Stimulated activated CD4-positive, alpha-beta T cell treated with anti-CD3 and anti-CD28 coated beads, Interleukin-12 subunit alpha, Interleukin-12 subunit beta, amount 100 ng/mL, for 24 hours (primary cell): ENCODE measurements at regions not wholly inside any gene's neighbourhood (a gene's known extent, or its start where the extent isn't known, plus 50 kb on each side); places are given as distances from the start of the nearest gene placed in this dataset.

ENCODE experiments used
- DNase-seq, 2 experiments: peaks; one replicate each; pipeline ENCODE4 v3.0.0-alpha.2; 2020; ENCODE audit warnings: low read depth in 2 of 2

- DNase-seq: no peak
Observed at GRCh38 chr18:71899707-71900472, 644.3 kb downstream of the CBLN2 start.

GRCh38 chr18:71899183-71899582 lies 645.0 kb downstream of the CBLN2 start:
- DNase-seq: no peak

- no peak for DNase-seq
Observed at GRCh38 chr18:71887509-71887908, 656.6 kb downstream of the CBLN2 start.

- DNase-seq: no peak
Observed at GRCh38 chr18:71878226-71878625, 665.9 kb downstream of the CBLN2 start.

GRCh38 chr18:71873695-71874094 lies 670.4 kb downstream of the CBLN2 start:
- DNase-seq: no peak

- DNase-seq: no peak
Observed at GRCh38 chr18:71865888-71866287, 678.3 kb downstream of the CBLN2 start.

- DNase-seq: no peak
Observed at GRCh38 chr18:71850602-71851001, 693.5 kb downstream of the CBLN2 start.

GRCh38 chr18:71849407-71849806 lies 694.7 kb downstream of the CBLN2 start:
- DNase-seq: no peak

GRCh38 chr18:71846716-71847115 lies 697.4 kb downstream of the CBLN2 start:
- DNase-seq: no peak

- DNase-seq: no peak
Observed at GRCh38 chr18:71844814-71845213, 699.3 kb downstream of the CBLN2 start.

GRCh38 chr18:71842666-71843065 lies 701.5 kb downstream of the CBLN2 start:
- DNase-seq: no peak

GRCh38 chr18:71837547-71837946 lies 706.6 kb downstream of the CBLN2 start:
- no peak for DNase-seq

- no peak for DNase-seq
Observed at GRCh38 chr18:71832946-71833617, 711.1 kb downstream of the CBLN2 start.

GRCh38 chr18:71831039-71831438 lies 713.1 kb downstream of the CBLN2 start:
- no peak for DNase-seq

GRCh38 chr18:71827301-71827700 lies 716.8 kb downstream of the CBLN2 start:
- no peak for DNase-seq

GRCh38 chr18:71815305-71815704 lies 728.8 kb downstream of the CBLN2 start:
- no peak for DNase-seq

- DNase-seq: no peak
Observed at GRCh38 chr18:71809711-71810110, 734.4 kb downstream of the CBLN2 start.

GRCh38 chr18:71808616-71809015 lies 735.5 kb downstream of the CBLN2 start:
- DNase-seq: no peak

- DNase-seq: no peak
Observed at GRCh38 chr18:71807586-71807985, 736.6 kb downstream of the CBLN2 start.

- DNase-seq: no peak
Observed at GRCh38 chr18:71798986-71799673, 745.0 kb downstream of the CBLN2 start.

GRCh38 chr18:71797554-71797953 lies 746.6 kb downstream of the CBLN2 start:
- DNase-seq: no peak

- DNase-seq: no peak
Observed at GRCh38 chr18:71784777-71785176, 759.4 kb downstream of the CBLN2 start.

GRCh38 chr18:71760541-71760940 lies 783.6 kb downstream of the CBLN2 start:
- no peak for DNase-seq
